ENCODE measurements at regions not wholly inside any gene's neighbourhood (a gene's known extent, or its start where the extent isn't known, plus 50 kb on each side); places are given as distances from the start of the nearest gene placed in this dataset.

DNA sequence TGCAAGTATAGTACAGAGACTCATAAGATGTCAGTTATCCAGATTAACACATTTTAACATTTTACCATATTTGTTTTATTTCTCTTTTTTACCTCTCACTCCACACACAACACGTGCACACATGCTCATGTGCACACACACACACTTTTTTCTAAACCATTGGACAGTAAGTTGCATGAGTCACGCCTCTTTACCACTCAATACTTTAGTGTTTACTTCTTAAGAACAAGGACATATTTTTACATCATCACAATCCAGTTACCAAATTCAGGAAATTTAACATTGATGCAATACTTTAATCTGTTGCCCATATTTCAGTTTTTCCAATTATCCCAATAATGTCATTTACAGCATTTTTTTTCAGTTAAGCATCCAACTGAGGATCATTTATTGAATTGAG is 109.0 kb downstream of the RIN2 start (continued):
- TF ChIP-seq, protein P1, sequence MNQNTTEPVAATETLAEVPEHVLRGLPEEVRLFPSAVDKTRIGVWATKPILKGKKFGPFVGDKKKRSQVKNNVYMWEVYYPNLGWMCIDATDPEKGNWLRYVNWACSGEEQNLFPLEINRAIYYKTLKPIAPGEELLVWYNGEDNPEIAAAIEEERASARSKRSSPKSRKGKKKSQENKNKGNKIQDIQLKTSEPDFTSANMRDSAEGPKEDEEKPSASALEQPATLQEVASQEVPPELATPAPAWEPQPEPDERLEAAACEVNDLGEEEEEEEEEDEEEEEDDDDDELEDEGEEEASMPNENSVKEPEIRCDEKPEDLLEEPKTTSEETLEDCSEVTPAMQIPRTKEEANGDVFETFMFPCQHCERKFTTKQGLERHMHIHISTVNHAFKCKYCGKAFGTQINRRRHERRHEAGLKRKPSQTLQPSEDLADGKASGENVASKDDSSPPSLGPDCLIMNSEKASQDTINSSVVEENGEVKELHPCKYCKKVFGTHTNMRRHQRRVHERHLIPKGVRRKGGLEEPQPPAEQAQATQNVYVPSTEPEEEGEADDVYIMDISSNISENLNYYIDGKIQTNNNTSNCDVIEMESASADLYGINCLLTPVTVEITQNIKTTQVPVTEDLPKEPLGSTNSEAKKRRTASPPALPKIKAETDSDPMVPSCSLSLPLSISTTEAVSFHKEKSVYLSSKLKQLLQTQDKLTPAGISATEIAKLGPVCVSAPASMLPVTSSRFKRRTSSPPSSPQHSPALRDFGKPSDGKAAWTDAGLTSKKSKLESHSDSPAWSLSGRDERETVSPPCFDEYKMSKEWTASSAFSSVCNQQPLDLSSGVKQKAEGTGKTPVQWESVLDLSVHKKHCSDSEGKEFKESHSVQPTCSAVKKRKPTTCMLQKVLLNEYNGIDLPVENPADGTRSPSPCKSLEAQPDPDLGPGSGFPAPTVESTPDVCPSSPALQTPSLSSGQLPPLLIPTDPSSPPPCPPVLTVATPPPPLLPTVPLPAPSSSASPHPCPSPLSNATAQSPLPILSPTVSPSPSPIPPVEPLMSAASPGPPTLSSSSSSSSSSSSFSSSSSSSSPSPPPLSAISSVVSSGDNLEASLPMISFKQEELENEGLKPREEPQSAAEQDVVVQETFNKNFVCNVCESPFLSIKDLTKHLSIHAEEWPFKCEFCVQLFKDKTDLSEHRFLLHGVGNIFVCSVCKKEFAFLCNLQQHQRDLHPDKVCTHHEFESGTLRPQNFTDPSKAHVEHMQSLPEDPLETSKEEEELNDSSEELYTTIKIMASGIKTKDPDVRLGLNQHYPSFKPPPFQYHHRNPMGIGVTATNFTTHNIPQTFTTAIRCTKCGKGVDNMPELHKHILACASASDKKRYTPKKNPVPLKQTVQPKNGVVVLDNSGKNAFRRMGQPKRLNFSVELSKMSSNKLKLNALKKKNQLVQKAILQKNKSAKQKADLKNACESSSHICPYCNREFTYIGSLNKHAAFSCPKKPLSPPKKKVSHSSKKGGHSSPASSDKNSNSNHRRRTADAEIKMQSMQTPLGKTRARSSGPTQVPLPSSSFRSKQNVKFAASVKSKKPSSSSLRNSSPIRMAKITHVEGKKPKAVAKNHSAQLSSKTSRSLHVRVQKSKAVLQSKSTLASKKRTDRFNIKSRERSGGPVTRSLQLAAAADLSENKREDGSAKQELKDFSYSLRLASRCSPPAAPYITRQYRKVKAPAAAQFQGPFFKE (tag by site-specific recombination; IDR thresholded peaks at IDR 0.05; ENCODE audit: borderline replicate concordance): no peak
- TF ChIP-seq ZNF341 (tag by site-specific recombination; IDR thresholded peaks at IDR 0.05; ENCODE audit: low read depth): no peak
- TF ChIP-seq YY2 (tag by site-specific recombination; IDR thresholded peaks at IDR 0.05): no peak
- no peak for TF ChIP-seq ZEB2 (tag by site-specific recombination; IDR thresholded peaks at IDR 0.05)
- no peak for TF ChIP-seq ZNF580 (tag by site-specific recombination; IDR thresholded peaks at IDR 0.05)
- no peak for TF ChIP-seq ZNF404 (tag by site-specific recombination; IDR thresholded peaks at IDR 0.05)
- TF ChIP-seq ZNF18 (tag by site-specific recombination; IDR thresholded peaks at IDR 0.05): no peak
- no peak for TF ChIP-seq ZNF140 (tag by site-specific recombination; IDR thresholded peaks at IDR 0.05)
- no peak for TF ChIP-seq ZBTB48 (tag by site-specific recombination; IDR thresholded peaks at IDR 0.05)
- TF ChIP-seq EGR2 (tag by site-specific recombination; IDR thresholded peaks at IDR 0.05; ENCODE audit: low read depth): no peak
- TF ChIP-seq SP7 (tag by site-specific recombination; IDR thresholded peaks at IDR 0.05): no peak
- no peak for TF ChIP-seq ZNF785 (tag by site-specific recombination; IDR thresholded peaks at IDR 0.05)
- no peak for TF ChIP-seq ZNF521 (tag by site-specific recombination; IDR thresholded peaks at IDR 0.05)

- ChIA-PET CTCF (interaction anchor here (0.7 kb wide), 1 partner anchor 49 kb away, joined by 4 read pairs; no protein-coding TSS in a partner anchor), POLR2A (no interaction called here)
- H3K4me3 ChIP-seq (ENCODE audit: low read depth, low read length): no peak overlapping the region
- no peaks in the 10 kb centered on the region for H3K36me3 ChIP-seq (ENCODE audit: control insufficient read depth in 2 of 2, insufficient read depth in 1 of 2, low read length in 2 of 2)
- no peak overlapping the region for H3K27ac ChIP-seq (ENCODE audit: extremely low read depth, low read depth, low read length)
- no peaks in the 10 kb centered on the region for H3K4me1 ChIP-seq (ENCODE audit: control insufficient read depth, insufficient read depth, low read length)
- H3K9me3 ChIP-seq (ENCODE audit: control insufficient read depth, insufficient read depth, low read depth, low read length): no peaks in the 10 kb centered on the region
- no peak for TF ChIP-seq ZNF221 (tag by site-specific recombination; IDR thresholded peaks at IDR 0.05; ENCODE audit: borderline replicate concordance)
- TF ChIP-seq ZNF692 (tag by site-specific recombination; IDR thresholded peaks at IDR 0.05): no peak
- TF ChIP-seq ZNF777 (tag by site-specific recombination; IDR thresholded peaks at IDR 0.05; ENCODE audit: borderline replicate concordance): no peak
- no peak for TF ChIP-seq ZNF169 (tag by site-specific recombination; IDR thresholded peaks at IDR 0.05)
- no peak for TF ChIP-seq TCF7L2 (IDR thresholded peaks at IDR 0.05; ENCODE audit: borderline replicate concordance, low read depth, low read length)
- no peak for TF ChIP-seq ZNF626 (tag by site-specific recombination; IDR thresholded peaks at IDR 0.05)
- no peak for TF ChIP-seq GLIS1 (tag by site-specific recombination; IDR thresholded peaks at IDR 0.05)
- TF ChIP-seq, protein P2, sequence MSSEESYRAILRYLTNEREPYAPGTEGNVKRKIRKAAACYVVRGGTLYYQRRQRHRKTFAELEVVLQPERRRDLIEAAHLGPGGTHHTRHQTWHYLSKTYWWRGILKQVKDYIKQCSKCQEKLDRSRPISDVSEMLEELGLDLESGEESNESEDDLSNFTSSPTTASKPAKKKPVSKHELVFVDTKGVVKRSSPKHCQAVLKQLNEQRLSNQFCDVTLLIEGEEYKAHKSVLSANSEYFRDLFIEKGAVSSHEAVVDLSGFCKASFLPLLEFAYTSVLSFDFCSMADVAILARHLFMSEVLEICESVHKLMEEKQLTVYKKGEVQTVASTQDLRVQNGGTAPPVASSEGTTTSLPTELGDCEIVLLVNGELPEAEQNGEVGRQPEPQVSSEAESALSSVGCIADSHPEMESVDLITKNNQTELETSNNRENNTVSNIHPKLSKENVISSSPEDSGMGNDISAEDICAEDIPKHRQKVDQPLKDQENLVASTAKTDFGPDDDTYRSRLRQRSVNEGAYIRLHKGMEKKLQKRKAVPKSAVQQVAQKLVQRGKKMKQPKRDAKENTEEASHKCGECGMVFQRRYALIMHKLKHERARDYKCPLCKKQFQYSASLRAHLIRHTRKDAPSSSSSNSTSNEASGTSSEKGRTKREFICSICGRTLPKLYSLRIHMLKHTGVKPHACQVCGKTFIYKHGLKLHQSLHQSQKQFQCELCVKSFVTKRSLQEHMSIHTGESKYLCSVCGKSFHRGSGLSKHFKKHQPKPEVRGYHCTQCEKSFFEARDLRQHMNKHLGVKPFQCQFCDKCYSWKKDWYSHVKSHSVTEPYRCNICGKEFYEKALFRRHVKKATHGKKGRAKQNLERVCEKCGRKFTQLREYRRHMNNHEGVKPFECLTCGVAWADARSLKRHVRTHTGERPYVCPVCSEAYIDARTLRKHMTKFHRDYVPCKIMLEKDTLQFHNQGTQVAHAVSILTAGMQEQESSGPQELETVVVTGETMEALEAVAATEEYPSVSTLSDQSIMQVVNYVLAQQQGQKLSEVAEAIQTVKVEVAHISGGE (tag by site-specific recombination; conservative IDR thresholded peaks at IDR 0.05; ENCODE audit: low read depth): no peak
- TF ChIP-seq ZNF146 (tag by site-specific recombination; IDR thresholded peaks at IDR 0.05): no peak
- no peak for TF ChIP-seq ZNF664 (tag by site-specific recombination; IDR thresholded peaks at IDR 0.05)
- TF ChIP-seq ZNF558 (tag by site-specific recombination; IDR thresholded peaks at IDR 0.05): no peak
Observed at GRCh38 chr20:19867940-19868371, 109.9 kb downstream of the RIN2 start.

Data from HEK293 (cell line).